H9 (cell line): ENCODE measurements at regions not wholly inside any gene's neighbourhood (a gene's known extent, or its start where the extent isn't known, plus 50 kb on each side); places are given as distances from the start of the nearest gene placed in this dataset.

ENCODE experiments used
- DNase-seq: peaks from one replicate; pipeline ENCODE4 v3.0.0-alpha.2; 2017
- H2AFZ ChIP-seq: one replicate; pipeline ENCODE4 v1.6.1; 2013; ENCODE audit warnings: mild to moderate bottlenecking, low read length, control low read depth, moderate library complexity
- H2AK5ac ChIP-seq: 2 replicates; pipeline ENCODE4 v1.6.1; 2013; ENCODE audit warnings: low read length, control low read depth, mixed read lengths; ENCODE audit not compliant: insufficient read length
- H2BK120ac ChIP-seq: one replicate; pipeline ENCODE4 v1.6.1; 2013; ENCODE audit warnings: low read depth, mild to moderate bottlenecking, low read length, control low read depth, inconsistent platforms; ENCODE audit not compliant: poor library complexity, severe bottlenecking
- H2BK12ac ChIP-seq: 2 replicates; pipeline ENCODE4 v1.6.1; 2013; ENCODE audit warnings: low read length, control low read depth, mixed read lengths, low read depth; ENCODE audit not compliant: insufficient read length
- H2BK15ac ChIP-seq: 2 replicates; pipeline ENCODE4 v1.6.1; 2013; ENCODE audit warnings: low read depth, low read length, control low read depth
- H2BK20ac ChIP-seq: one replicate; pipeline ENCODE4 v1.6.1; 2013; ENCODE audit warnings: low read depth, mild to moderate bottlenecking, low read length, control low read depth, inconsistent platforms; ENCODE audit not compliant: poor library complexity, severe bottlenecking
- H2BK5ac ChIP-seq: 2 replicates; pipeline ENCODE4 v1.6.1; 2013; ENCODE audit warnings: low read length, control low read depth, mixed read lengths; ENCODE audit not compliant: insufficient read length
- H3K14ac ChIP-seq: 2 replicates; pipeline ENCODE4 v1.6.1; 2013; ENCODE audit warnings: low read length, control low read depth; ENCODE audit not compliant: insufficient read depth
- H3K18ac ChIP-seq: 2 replicates; pipeline ENCODE4 v1.6.1; 2013; ENCODE audit warnings: low read depth, mild to moderate bottlenecking, mixed read lengths, low read length, control low read depth; ENCODE audit not compliant: insufficient read length
- H3K23ac ChIP-seq: 2 replicates; pipeline ENCODE4 v1.6.1; 2013; ENCODE audit warnings: low read length, control low read depth, mixed read lengths, low read depth; ENCODE audit not compliant: insufficient read length
- H3K23me2 ChIP-seq: 2 replicates; pipeline ENCODE4 v1.6.1; 2013; ENCODE audit warnings: low read depth, mild to moderate bottlenecking, mixed read lengths, low read length, control low read depth; ENCODE audit not compliant: insufficient read length, poor library complexity, severe bottlenecking
- H3K27ac ChIP-seq: 2 replicates; pipeline ENCODE4 v1.5.1; 2013; ENCODE audit warnings: low read length, control low read depth, mixed read lengths, low read depth; ENCODE audit not compliant: insufficient read length
- H3K27me3 ChIP-seq: 2 replicates; pipeline ENCODE4 v1.6.1; 2013; ENCODE audit warnings: low read length, control low read depth, inconsistent platforms; ENCODE audit not compliant: insufficient read depth
- H3K4ac ChIP-seq: 2 replicates; pipeline ENCODE4 v1.6.1; 2013; ENCODE audit warnings: low read depth, mild to moderate bottlenecking, control low read depth, inconsistent platforms, low read length, moderate library complexity
- H3K4me1 ChIP-seq: 2 replicates; pipeline ENCODE4 v1.6.1; 2013; ENCODE audit warnings: low read length, control low read depth, inconsistent platforms; ENCODE audit not compliant: insufficient read depth
- H3K4me2 ChIP-seq: 2 replicates; pipeline ENCODE4 v1.6.1; 2013; ENCODE audit warnings: low read length, control low read depth, mixed read lengths; ENCODE audit not compliant: insufficient read length, insufficient read depth
- H3K56ac ChIP-seq: 2 replicates; pipeline ENCODE4 v1.6.1; 2013; ENCODE audit warnings: low read depth, mild to moderate bottlenecking, mixed read lengths, low read length, control low read depth; ENCODE audit not compliant: insufficient read length
- H3K79me1 ChIP-seq: 2 replicates; pipeline ENCODE4 v1.6.1; 2013; ENCODE audit warnings: low read depth, mild to moderate bottlenecking, moderate library complexity, low read length, control low read depth, inconsistent platforms; ENCODE audit not compliant: insufficient read depth, poor library complexity, severe bottlenecking
- H3K79me2 ChIP-seq: 2 replicates; pipeline ENCODE4 v1.6.1; 2013; ENCODE audit warnings: low read length, control low read depth, inconsistent platforms; ENCODE audit not compliant: insufficient read depth
- H3K9ac ChIP-seq: 2 replicates; pipeline ENCODE4 v1.6.1; 2013; ENCODE audit warnings: low read length, control low read depth, mixed read lengths; ENCODE audit not compliant: insufficient read length; ENCODE audit errors: extremely low read depth
- H3K9me3 ChIP-seq: one replicate; pipeline ENCODE4 v1.6.1; 2013; ENCODE audit warnings: low read depth, low read length, inconsistent platforms; ENCODE audit not compliant: control insufficient read depth
- H3T11ph ChIP-seq: one replicate; pipeline ENCODE4 v1.6.1; 2013; ENCODE audit warnings: mild to moderate bottlenecking, low read length, control low read depth, inconsistent platforms
- H4K20me1 ChIP-seq: one replicate; pipeline ENCODE4 v1.6.1; 2013; ENCODE audit not compliant: control insufficient read depth, insufficient read length, insufficient read depth
- H4K5ac ChIP-seq: 2 replicates; pipeline ENCODE4 v1.6.1; 2013; ENCODE audit warnings: low read depth, mild to moderate bottlenecking, mixed read lengths, low read length, control low read depth; ENCODE audit not compliant: insufficient read length
- H4K8ac ChIP-seq: replicated peaks from 2 replicates; pipeline ENCODE4 v1.6.1; 2013; ENCODE audit warnings: low read length, control low read depth, mixed read lengths, low read depth; ENCODE audit not compliant: insufficient read length
- H4K91ac ChIP-seq: 2 replicates; pipeline ENCODE4 v1.6.1; 2013; ENCODE audit warnings: low read depth, mild to moderate bottlenecking, moderate library complexity, mixed read lengths, low read length, control low read depth; ENCODE audit not compliant: insufficient read length
- H3K27ac Mint-ChIP-seq, 3 experiments: 2 replicates in 2 of 3; 3 replicates in 1 of 3; pipeline ENCODE4 v1.8.0; 2020 to 2021; ENCODE audit warnings: mixed read lengths in 3 of 3, mild to moderate bottlenecking in 1 of 3, moderate library complexity in 1 of 3
- H3K27me3 Mint-ChIP-seq: 2 replicates; pipeline ENCODE4 v1.8.0; 2021; ENCODE audit warnings: low read depth, mild to moderate bottlenecking, moderate library complexity, mixed read lengths
- H3K36me3 Mint-ChIP-seq, 3 experiments: 2 replicates in 2 of 3; 3 replicates in 1 of 3; pipeline ENCODE4 v1.8.0; 2020 to 2021; ENCODE audit warnings: low read depth in 3 of 3, mixed read lengths in 3 of 3; ENCODE audit not compliant: insufficient read depth in 1 of 3
- H3K4me1 Mint-ChIP-seq, 2 experiments: 2 replicates each; pipeline ENCODE4 v1.8.0; 2020; ENCODE audit warnings: mixed read lengths in 2 of 2
- H3K4me3 Mint-ChIP-seq, 2 experiments: 2 replicates in 1 of 2; 3 replicates in 1 of 2; pipeline ENCODE4 v1.8.0; 2020 to 2021; ENCODE audit warnings: mild to moderate bottlenecking in 2 of 2, mixed read lengths in 2 of 2, moderate library complexity in 1 of 2
- H3K9me3 Mint-ChIP-seq, 2 experiments: 2 replicates in 1 of 2; 3 replicates in 1 of 2; pipeline ENCODE4 v1.8.0; 2020; ENCODE audit warnings: mild to moderate bottlenecking in 2 of 2, mixed read lengths in 2 of 2, moderate library complexity in 1 of 2
- WGBS: extraction: QIAGEN DNeasy Blood & Tissue Kit; methylation state at CpG from one replicate; pipeline ENCODE4 v1.1.7; 2013; ENCODE audit warnings: missing lambda C conversion rate, low lambda C conversion rate, mixed read lengths; ENCODE audit not compliant: insufficient read length; ENCODE audit errors: extremely low coverage; 5-methylcytosine and 5-hydroxymethylcytosine counted together
- TF ChIP-seq, protein P1 (sequence below): fragments of 200-600 bp; sonication (generic); conservative IDR thresholded peaks from 3 replicates; pipeline ENCODE4 v1.8.0; 2021; ENCODE audit warnings: antibody characterized with exemption, mild to moderate bottlenecking

DNA sequence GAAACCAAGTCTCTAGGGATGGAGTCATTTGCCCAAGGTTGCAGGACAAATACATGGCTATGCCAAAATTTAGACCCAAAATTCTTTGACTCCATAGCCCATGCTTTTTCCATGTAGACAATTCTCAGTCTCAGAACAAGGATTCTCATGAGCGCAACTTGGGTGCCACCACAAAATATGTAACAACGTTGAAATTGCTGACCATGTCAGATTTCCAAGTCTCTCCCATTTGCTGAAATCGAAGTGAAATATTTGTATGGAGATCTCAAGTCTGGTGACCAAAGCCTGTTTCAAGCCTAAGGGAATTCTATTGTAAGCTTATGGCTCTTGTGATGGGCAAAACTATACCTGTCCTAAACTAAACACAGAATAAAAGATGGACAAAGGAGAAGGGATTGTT, 333.5 kb downstream of the AEBP2 start:
- Mint-ChIP-seq H3K4me1 (peaks cover 2 to 6% of the 10 kb centered on the region in 2 experiments), H3K36me3 (no peaks in the 10 kb centered on the region), H3K4me3 (no peak overlapping the region), H3K9me3 (no peaks in the 10 kb centered on the region), H3K27me3 (no peaks in the 10 kb centered on the region), H3K27ac (no peak overlapping the region)
- no peak overlapping the region for H2BK120ac ChIP-seq
- no peaks in the 10 kb centered on the region for H3K23me2 ChIP-seq
- H2AK5ac ChIP-seq, result no peak overlapping the region
- no peaks in the 10 kb centered on the region for H3K27me3 ChIP-seq
- H2BK5ac ChIP-seq, result no peak overlapping the region
- H3K9me3 ChIP-seq, result no peaks in the 10 kb centered on the region
- H3K14ac ChIP-seq, result no peak overlapping the region
- H3K18ac ChIP-seq, result no peak overlapping the region
- H3K4me1 ChIP-seq, result no peaks in the 10 kb centered on the region; the same call in 1 of the 2 replicates
- H3T11ph ChIP-seq, result no peak overlapping the region
- no peak overlapping the region for H2BK15ac ChIP-seq
- TF ChIP-seq, protein P1, sequence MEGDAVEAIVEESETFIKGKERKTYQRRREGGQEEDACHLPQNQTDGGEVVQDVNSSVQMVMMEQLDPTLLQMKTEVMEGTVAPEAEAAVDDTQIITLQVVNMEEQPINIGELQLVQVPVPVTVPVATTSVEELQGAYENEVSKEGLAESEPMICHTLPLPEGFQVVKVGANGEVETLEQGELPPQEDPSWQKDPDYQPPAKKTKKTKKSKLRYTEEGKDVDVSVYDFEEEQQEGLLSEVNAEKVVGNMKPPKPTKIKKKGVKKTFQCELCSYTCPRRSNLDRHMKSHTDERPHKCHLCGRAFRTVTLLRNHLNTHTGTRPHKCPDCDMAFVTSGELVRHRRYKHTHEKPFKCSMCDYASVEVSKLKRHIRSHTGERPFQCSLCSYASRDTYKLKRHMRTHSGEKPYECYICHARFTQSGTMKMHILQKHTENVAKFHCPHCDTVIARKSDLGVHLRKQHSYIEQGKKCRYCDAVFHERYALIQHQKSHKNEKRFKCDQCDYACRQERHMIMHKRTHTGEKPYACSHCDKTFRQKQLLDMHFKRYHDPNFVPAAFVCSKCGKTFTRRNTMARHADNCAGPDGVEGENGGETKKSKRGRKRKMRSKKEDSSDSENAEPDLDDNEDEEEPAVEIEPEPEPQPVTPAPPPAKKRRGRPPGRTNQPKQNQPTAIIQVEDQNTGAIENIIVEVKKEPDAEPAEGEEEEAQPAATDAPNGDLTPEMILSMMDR, result no peak
- no peak overlapping the region for H3K56ac ChIP-seq
- no peak overlapping the region for H4K91ac ChIP-seq
- no peak overlapping the region for H2AFZ ChIP-seq
- H3K4me2 ChIP-seq, result no peak overlapping the region
- no peak overlapping the region for H4K8ac ChIP-seq
- no peaks in the 10 kb centered on the region for H3K79me2 ChIP-seq
- H3K9ac ChIP-seq, result no peak overlapping the region
- H3K23ac ChIP-seq, result no peak overlapping the region
- no peaks in the 10 kb centered on the region for H4K20me1 ChIP-seq
- no peaks in the 10 kb centered on the region for H3K79me1 ChIP-seq
- no CpG with 5 or more reads among the region's 3 CpGs for WGBS
- H3K4ac ChIP-seq, result no peak overlapping the region
- DNase-seq, result no peak
- H2BK20ac ChIP-seq, result no peak overlapping the region
- no peak overlapping the region for H3K27ac ChIP-seq
- H2BK12ac ChIP-seq, result no peak overlapping the region
- H4K5ac ChIP-seq, result no peak overlapping the region
